K562 (cell line): ENCODE measurements at regions not wholly inside any gene's neighbourhood (a gene's known extent, or its start where the extent isn't known, plus 50 kb on each side); places are given as distances from the start of the nearest gene placed in this dataset.

Source experiments
- ATAC-seq: fragments of 200-7000 bp; cut with Tn5 transposase; 3 replicates; pipeline ENCODE4 v1.9.1; 2020; ENCODE audit warnings: moderate library complexity
- BruUV-seq: library from RNA; stranded (reverse); fragments of 400-500 nt; replicated peaks from 2 replicates; lab custom pipeline; 2021; lab: Mats Ljungman, UMichigan
- CTCF ChIA-PET: fragments of 300-600 bp; formaldehyde crosslinking; extraction: SDS; loops from one replicate; lab custom pipeline; 2021; ENCODE audit warnings: low intra/inter-chr PET ratio; lab: Yijun Ruan, JAX
- POLR2A ChIA-PET: fragments of 300-600, 350-650 bp; sonication (Branson Sonifier 250); formaldehyde crosslinking; extraction: SDS; loops from one replicate; lab custom pipeline; 2021; ENCODE audit warnings: antibody characterized with exemption, inconsistent platforms; lab: Yijun Ruan, JAX
- DNase-seq, 4 experiments: peaks; one replicate each; pipeline versions ENCODE4 v3.0.0 to v3.0.0-alpha.2; 2011 to 2018; ENCODE audit warnings: low spot score in 3 of 4, mixed read lengths in 3 of 4; ENCODE audit errors: extremely low read depth in 1 of 4
- FAIRE-seq: peaks from 2 replicates; lab custom pipeline; 2011; peaks lifted over from hg19 to GRCh38; lab: Jason Lieb, UNC
- H2AFZ ChIP-seq: 2 replicates; pipeline ENCODE4 v1.6.0; 2011; ENCODE audit warnings: low read depth, low read length, control low read depth, inconsistent platforms
- H3K27ac ChIP-seq: fragments of 200-600 bp; 3 replicates; pipeline ENCODE4 v1.8.0; 2011; ENCODE audit warnings: low read depth, mild to moderate bottlenecking, control low read depth, inconsistent platforms, low read length, moderate library complexity, mixed read lengths; ENCODE audit errors: extremely low read depth
- H3K27me3 ChIP-seq, 2 experiments: fragments of 300-600 bp in 1 of 2; 2 replicates in 1 of 2; 3 replicates in 1 of 2; pipeline versions ENCODE4 v1.6.0 to v1.8.0; 2011; ENCODE audit warnings: inconsistent platforms in 2 of 2, low read length in 2 of 2, mild to moderate bottlenecking in 1 of 2, mixed read lengths in 1 of 2, moderate library complexity in 1 of 2; ENCODE audit not compliant: control insufficient read depth in 2 of 2, insufficient read depth in 2 of 2
- H3K36me3 ChIP-seq: fragments of 300-600 bp; 3 replicates; pipeline ENCODE4 v1.8.0; 2011; ENCODE audit warnings: mild to moderate bottlenecking, low read length, inconsistent platforms; ENCODE audit not compliant: control insufficient read depth, insufficient read depth
- H3K4me1 ChIP-seq, 2 experiments: fragments of 200-600 bp in 1 of 2; replicated peaks in 1 of 2; 2 replicates in 1 of 2; 3 replicates in 1 of 2; pipeline versions ENCODE4 v1.5.1 to v1.8.0; 2011; ENCODE audit warnings: inconsistent platforms in 2 of 2, low read length in 2 of 2, mild to moderate bottlenecking in 1 of 2, mixed read lengths in 1 of 2, moderate library complexity in 1 of 2; ENCODE audit not compliant: control insufficient read depth in 2 of 2, insufficient read depth in 2 of 2
- H3K4me2 ChIP-seq: 2 replicates; pipeline ENCODE4 v1.6.1; 2011; ENCODE audit warnings: low read length, control low read depth, inconsistent platforms, mixed read lengths; ENCODE audit not compliant: insufficient read depth
- H3K4me3 ChIP-seq: fragments of 200-600 bp; sonication (generic), shearing (Covaris generic); 2 replicates; pipeline ENCODE4 v1.5.1; 2016; ENCODE audit warnings: control low read depth, inconsistent platforms
- H3K79me2 ChIP-seq: fragments of 200-600 bp; 3 replicates; pipeline ENCODE4 v1.8.0; 2011; ENCODE audit warnings: low read length, inconsistent platforms; ENCODE audit not compliant: control insufficient read depth, insufficient read depth
- H3K9ac ChIP-seq, 2 experiments: 2 replicates each; pipeline versions ENCODE4 v1.6.0 to v1.6.1; 2011; ENCODE audit warnings: low read depth in 2 of 2, low read length in 2 of 2, control low read depth in 1 of 2, inconsistent platforms in 1 of 2, mild to moderate bottlenecking in 1 of 2, mixed read lengths in 1 of 2; ENCODE audit not compliant: insufficient read depth in 1 of 2
- H3K9me1 ChIP-seq: one replicate; pipeline ENCODE4 v1.6.0; 2011; ENCODE audit warnings: inconsistent platforms, mild to moderate bottlenecking, low read length, moderate library complexity; ENCODE audit not compliant: control insufficient read depth, insufficient read depth
- H3K9me3 ChIP-seq: replicated peaks from 2 replicates; pipeline ENCODE4 v1.5.1; 2011; ENCODE audit warnings: low read depth, low read length, inconsistent platforms; ENCODE audit not compliant: control insufficient read depth, insufficient read depth
- H4K20me1 ChIP-seq: replicated peaks from 2 replicates; pipeline ENCODE4 v1.6.1; 2011; ENCODE audit warnings: low read length, inconsistent platforms, mixed read lengths; ENCODE audit not compliant: control insufficient read depth, insufficient read depth
- BCL6 ChIP-seq: fragments of 250-450 bp; sonication (Bioruptor Pico); IDR thresholded peaks from 2 replicates; pipeline ENCODE4 v1.4.0; 2020
- BMI1 ChIP-seq: fragments of 150-350 bp; IDR thresholded peaks from 2 replicates; pipeline ENCODE4 v1.6.1; 2014; ENCODE audit warnings: low read length
- BRCA1 ChIP-seq, 2 experiments: fragments of 450-650 bp in 1 of 2; sonication (generic) in 1 of 2; formaldehyde crosslinking in 1 of 2; IDR thresholded peaks; 2 replicates each; pipeline versions ENCODE4 v1.5.0 to v1.6.1; 2017 to 2020; ENCODE audit warnings: mild to moderate bottlenecking in 1 of 2, missing genetic modification reagents in 1 of 2
- C11orf30 ChIP-seq: fragments of 450-650 bp; IDR thresholded peaks from 2 replicates; pipeline ENCODE4 v1.6.1; 2016; ENCODE audit warnings: low read depth, mild to moderate bottlenecking
- DIDO1 ChIP-seq: fragments of 450-650 bp; IDR thresholded peaks from 2 replicates; pipeline ENCODE4 v1.6.1; 2016; ENCODE audit warnings: low read depth, missing biosample characterization, missing genetic modification characterization
- ETS2 ChIP-seq: IDR thresholded peaks from 2 replicates; pipeline ENCODE4 v1.6.1; 2016; ENCODE audit warnings: borderline replicate concordance, missing genetic modification characterization, mild to moderate bottlenecking, moderate library complexity, missing compliant biosample characterization; ENCODE audit not compliant: poor library complexity, severe bottlenecking
- EWSR1 ChIP-seq: fragments of 450-650 bp; IDR thresholded peaks from 2 replicates; pipeline ENCODE4 v1.6.1; 2018; ENCODE audit warnings: borderline replicate concordance, mild to moderate bottlenecking, low read depth, moderate library complexity; ENCODE audit not compliant: partially characterized antibody
- ILK ChIP-seq: fragments of 450-650 bp; IDR thresholded peaks from 2 replicates; pipeline ENCODE4 v1.6.1; 2016; ENCODE audit warnings: missing genetic modification characterization, low read depth, mild to moderate bottlenecking, missing compliant biosample characterization, moderate library complexity, borderline replicate concordance
- KDM1A ChIP-seq, 2 experiments: fragments of 450-650 bp; IDR thresholded peaks; 2 replicates each; pipeline ENCODE4 v1.6.1; 2016; ENCODE audit warnings: mild to moderate bottlenecking in 2 of 2
- NFIC ChIP-seq: fragments of 450-650 bp; IDR thresholded peaks from 2 replicates; pipeline ENCODE4 v1.6.1; 2017; ENCODE audit warnings: mild to moderate bottlenecking, inconsistent platforms
- NRF1 ChIP-seq, 2 experiments: fragments of 450-650 bp; IDR thresholded peaks in 1 of 2; conservative IDR thresholded peaks in 1 of 2; 2 replicates each; pipeline ENCODE4 v1.6.1; 2014; ENCODE audit warnings: mild to moderate bottlenecking in 2 of 2
- NUFIP1 ChIP-seq: fragments of 450-650 bp; IDR thresholded peaks from 2 replicates; pipeline ENCODE4 v1.6.1; 2018; ENCODE audit not compliant: partially characterized antibody
- PURB ChIP-seq: sonication (generic); formaldehyde crosslinking; IDR thresholded peaks from 2 replicates; pipeline ENCODE4 v1.9.0; 2021; ENCODE audit warnings: low read depth, mild to moderate bottlenecking, missing genetic modification reagents
- SAFB2 ChIP-seq: fragments of 200-400 bp; formaldehyde crosslinking; IDR thresholded peaks from 2 replicates; pipeline ENCODE4 v1.6.1; 2018; ENCODE audit warnings: borderline replicate concordance, low read length, low read depth, moderate library complexity; ENCODE audit not compliant: severe bottlenecking
- SIN3B ChIP-seq: fragments of 450-650 bp; IDR thresholded peaks from 2 replicates; pipeline ENCODE4 v1.6.1; 2017; ENCODE audit warnings: low read depth, mild to moderate bottlenecking, moderate library complexity
- ZBTB17 ChIP-seq: fragments of 450-650 bp; formaldehyde crosslinking; IDR thresholded peaks from 2 replicates; pipeline ENCODE4 v1.4.0; 2020; ENCODE audit warnings: mild to moderate bottlenecking
- ZBTB8A ChIP-seq: fragments of 450-650 bp; IDR thresholded peaks from 2 replicates; pipeline ENCODE4 v1.6.1; 2018; ENCODE audit warnings: mild to moderate bottlenecking, moderate library complexity; ENCODE audit not compliant: partially characterized antibody
- ZNF134 ChIP-seq: fragments of 250-450 bp; sonication (Bioruptor Pico); conservative IDR thresholded peaks from 2 replicates; pipeline ENCODE4 v1.4.0; 2020
- ZNF212 ChIP-seq: fragments of 450-650 bp; formaldehyde crosslinking; IDR thresholded peaks from 2 replicates; pipeline ENCODE4 v1.4.0; 2020; ENCODE audit warnings: mild to moderate bottlenecking
- ZNF263 ChIP-seq: sonication (generic); formaldehyde crosslinking; IDR thresholded peaks from 2 replicates; pipeline ENCODE4 v1.8.0; 2022; ENCODE audit warnings: mild to moderate bottlenecking, missing genetic modification reagents, borderline replicate concordance
- ZSCAN32 ChIP-seq: fragments of 450-650 bp; formaldehyde crosslinking; IDR thresholded peaks from 2 replicates; pipeline ENCODE4 v1.4.0; 2020; ENCODE audit warnings: mild to moderate bottlenecking, moderate library complexity
- WGBS: fragments of 100-300 bp; shearing (Covaris generic); methylation state at CpG from one replicate; pipeline ENCODE4 v1.1.6; 2016; ENCODE audit warnings: low coverage, mixed read lengths; ENCODE audit not compliant: insufficient coverage; ENCODE audit errors: missing lambda C conversion rate; 5-methylcytosine and 5-hydroxymethylcytosine counted together
- in situ Hi-C: fragments of 300-500 bp; cut with MboI; formaldehyde crosslinking; loops from 4 replicates; pipeline ENCODE4 v1.15.0; 2018; ENCODE audit warnings: inconsistent platforms, mixed read lengths
- intact Hi-C: fragments of 100-400 bp; cut with micrococcal nuclease; formaldehyde crosslinking; loops from 2 replicates; pipeline ENCODE4 v1.14.2; 2022

DNA sequence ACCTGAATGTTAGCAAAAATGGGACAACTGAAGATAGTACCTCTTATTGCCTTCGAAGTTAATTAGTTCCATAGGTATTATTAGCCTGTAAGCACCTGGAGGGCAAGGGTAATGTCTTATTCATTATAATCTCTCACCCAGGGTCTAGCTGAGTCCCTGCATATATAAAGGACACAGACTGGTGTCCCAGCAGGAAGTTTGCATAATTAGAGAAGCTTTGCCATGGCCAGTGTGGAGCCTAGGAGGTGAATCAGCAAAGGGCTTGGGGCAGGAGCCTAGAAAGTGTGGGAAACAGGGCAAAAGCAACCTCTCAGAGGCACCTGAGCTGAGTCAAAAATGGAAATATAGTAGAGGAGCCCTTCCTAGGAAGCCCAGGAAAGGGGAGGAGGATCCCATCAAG, 120.4 kb downstream of the NEDD1 start:
- ChIA-PET POLR2A (interaction anchor here (0.6 kb wide), 1 partner anchor 8 kb away, joined by 3 read pairs; no protein-coding TSS in a partner anchor), CTCF (no interaction called here)
- Histone ChIP-seq H3K4me1 (no peaks in the 10 kb centered on the region), H3K36me3 (no peaks in the 10 kb centered on the region), H2AFZ (no peak overlapping the region), H3K79me2 (no peaks in the 10 kb centered on the region), H3K4me3 (no peak overlapping the region), H3K4me2 (no peak overlapping the region), H3K9me1 (no peaks in the 10 kb centered on the region), H3K9me3 (no peaks in the 10 kb centered on the region), H3K27me3 (no peaks in the 10 kb centered on the region), H3K9ac (no peak overlapping the region), H4K20me1 (no peaks in the 10 kb centered on the region), H3K27ac (no peak overlapping the region)
- DNase-seq (no peak), ATAC-seq (no peak), FAIRE-seq (no peak)
- TF ChIP-seq ZNF212 (CRISPR knock-in tag) (no peak), NUFIP1 (no peak), ZSCAN32 (CRISPR knock-in tag) (no peak), ZNF263 (CRISPR knock-in tag) (no peak)
- 0% methylated on average over 1 of the region's 1 CpG for WGBS
- intact Hi-C loops, result no loop called here
- BruUV-seq, result no TSS peak
- in situ Hi-C loops, result no loop called here

DNA sequence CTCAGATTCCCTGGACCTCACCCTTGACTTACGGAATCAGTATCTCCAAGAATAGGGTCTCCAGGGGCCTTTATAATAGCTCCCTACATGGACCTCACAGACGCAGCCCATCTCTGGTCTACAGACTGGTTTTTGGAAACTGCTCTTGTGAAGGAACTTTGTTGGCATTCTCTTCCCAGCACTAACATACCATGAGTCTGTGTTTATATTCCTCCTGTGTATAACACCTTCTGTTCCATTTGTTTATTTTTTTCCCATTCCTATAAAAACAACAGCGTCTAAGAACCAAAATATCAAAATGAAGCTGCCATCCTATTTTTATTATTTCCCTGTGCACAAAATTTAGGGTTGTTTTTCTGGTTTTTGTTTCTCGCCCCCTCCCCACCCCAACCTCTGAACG, 131.1 kb downstream of the NEDD1 start:
- TF ChIP-seq ETS2 (no peak), DIDO1 (tag) (no peak), SIN3B (no peak), NFIC (no peak), ZNF134 (CRISPR knock-in tag) (no peak), BRCA1 (IDR thresholded peaks at IDR 0.05) (no peak), BRCA1 (CRISPR knock-in tag; IDR thresholded peaks at IDR 0.05) (no peak), SAFB2 (no peak), NRF1 (conservative IDR thresholded peaks at IDR 0.05 in 1 of 2, IDR thresholded peaks at IDR 0.05 in 1 of 2) (no peak), PURB (CRISPR knock-in tag) (no peak), BCL6 (CRISPR knock-in tag) (no peak), ZBTB8A (no peak), ZBTB17 (CRISPR knock-in tag) (no peak), BMI1 (no peak), EWSR1 (no peak), C11orf30 (no peak), KDM1A (IDR thresholded peaks at IDR 0.05) (no peak), ILK (tag) (no peak)
- no TSS peak for BruUV-seq
- no peak overlapping the region for H3K4me3 ChIP-seq
- no peaks in the 10 kb centered on the region for H3K4me1 ChIP-seq
- 0% methylated on average over 5 of the region's 5 CpGs for WGBS
- no peak overlapping the region for H3K27ac ChIP-seq
- H4K20me1 ChIP-seq, result no peaks in the 10 kb centered on the region
- no peaks in the 10 kb centered on the region for H3K9me1 ChIP-seq
- DNase-seq, result no peak
- no peak for FAIRE-seq
- no peaks in the 10 kb centered on the region for H3K9me3 ChIP-seq
- H2AFZ ChIP-seq, result no peak overlapping the region
- H3K27me3 ChIP-seq, result no peaks in the 10 kb centered on the region
- CTCF ChIA-PET, result no interaction called here
- H3K79me2 ChIP-seq, result no peaks in the 10 kb centered on the region
- in situ Hi-C loops, result no loop called here
- H3K36me3 ChIP-seq, result no peaks in the 10 kb centered on the region
- ATAC-seq, result no peak
- no peak overlapping the region for H3K9ac ChIP-seq
- intact Hi-C loops, result no loop called here
- H3K4me2 ChIP-seq, result no peak overlapping the region
- POLR2A ChIA-PET, result interaction anchor here (0.8 kb wide), 1 partner anchor 35 kb away, joined by 3 read pairs; no protein-coding TSS in a partner anchor
